LHCN-M2 (cell line): ENCODE measurements at regions not wholly inside any gene's neighbourhood (a gene's known extent, or its start where the extent isn't known, plus 50 kb on each side); places are given as distances from the start of the nearest gene placed in this dataset.
"Not testable (repeated sequence)": the region's sequence is repeated elsewhere in the genome, so short reads cannot be mapped to it uniquely, and the experiment has no call there.

Experiments used
- DNase-seq: peaks from one replicate; pipeline ENCODE4 v3.0.0-alpha.2; 2012; ENCODE audit warnings: low read depth

- no peak for DNase-seq
These were observed 85.6 kb upstream of the SNX7 start for GRCh38 chr1:98575955-98576354.

GRCh38 chr1:98565951-98566350, 95.6 kb upstream of the SNX7 start:
- DNase-seq: no peak

- no peak for DNase-seq
These were observed 102.2 kb upstream of the SNX7 start for GRCh38 chr1:98559291-98559690.

GRCh38 chr1:98557895-98558294, 103.6 kb upstream of the SNX7 start:
- DNase-seq: peak; percentile 8

- peak; percentile 34 for DNase-seq
These were observed 104.9 kb upstream of the SNX7 start for GRCh38 chr1:98556521-98557158.

- DNase-seq: no peak
These were observed 105.7 kb upstream of the SNX7 start for GRCh38 chr1:98555814-98556213.

- not testable (repeated sequence) for DNase-seq
These were observed 108.9 kb upstream of the SNX7 start for GRCh38 chr1:98552576-98553074.

GRCh38 chr1:98550076-98550475, 111.4 kb upstream of the SNX7 start:
- no peak for DNase-seq

GRCh38 chr1:98546319-98546718, 115.2 kb upstream of the SNX7 start:
- DNase-seq: no peak

GRCh38 chr1:98538106-98538505, 123.4 kb upstream of the SNX7 start:
- DNase-seq: no peak

- DNase-seq: no peak
These were observed 138.3 kb upstream of the SNX7 start for GRCh38 chr1:98523256-98523655.

- no peak for DNase-seq
These were observed 145.2 kb upstream of the SNX7 start for GRCh38 chr1:98516306-98516705.

GRCh38 chr1:98515744-98516143, 145.8 kb upstream of the SNX7 start:
- no peak for DNase-seq

GRCh38 chr1:98512216-98512615, 149.3 kb upstream of the SNX7 start:
- DNase-seq: not testable (repeated sequence)

GRCh38 chr1:98503771-98504170, 157.8 kb upstream of the SNX7 start:
- no peak for DNase-seq

- no peak for DNase-seq
These were observed 158.6 kb upstream of the SNX7 start for GRCh38 chr1:98502937-98503336.

- DNase-seq: no peak
These were observed 161.2 kb upstream of the SNX7 start for GRCh38 chr1:98500324-98500723.

GRCh38 chr1:98498651-98499050, 162.9 kb upstream of the SNX7 start:
- DNase-seq: no peak

- no peak for DNase-seq
These were observed 164.0 kb upstream of the SNX7 start for GRCh38 chr1:98497497-98497896.

- no peak for DNase-seq
These were observed 165.1 kb upstream of the SNX7 start for GRCh38 chr1:98496256-98496995.

GRCh38 chr1:98493469-98493868, 168.1 kb upstream of the SNX7 start:
- DNase-seq: no peak

GRCh38 chr1:98490099-98490498, 171.4 kb upstream of the SNX7 start:
- DNase-seq: no peak

GRCh38 chr1:98487620-98488019, 173.9 kb upstream of the SNX7 start:
- no peak for DNase-seq
